GM21515 (cell line): ENCODE measurements at regions not wholly inside any gene's neighbourhood (a gene's known extent, or its start where the extent isn't known, plus 50 kb on each side); places are given as distances from the start of the nearest gene placed in this dataset.

ENCODE experiments used
- ATAC-seq: cut with Tn5 transposase; IDR thresholded peaks from one replicate; pipeline ENCODE4 v1.9.1; 2021; ENCODE audit not compliant: unreplicated experiment

GRCh38 chr13:22041741-22042140 is 370.9 kb downstream of the FGF9 start:
- ATAC-seq = no peak

DNA sequence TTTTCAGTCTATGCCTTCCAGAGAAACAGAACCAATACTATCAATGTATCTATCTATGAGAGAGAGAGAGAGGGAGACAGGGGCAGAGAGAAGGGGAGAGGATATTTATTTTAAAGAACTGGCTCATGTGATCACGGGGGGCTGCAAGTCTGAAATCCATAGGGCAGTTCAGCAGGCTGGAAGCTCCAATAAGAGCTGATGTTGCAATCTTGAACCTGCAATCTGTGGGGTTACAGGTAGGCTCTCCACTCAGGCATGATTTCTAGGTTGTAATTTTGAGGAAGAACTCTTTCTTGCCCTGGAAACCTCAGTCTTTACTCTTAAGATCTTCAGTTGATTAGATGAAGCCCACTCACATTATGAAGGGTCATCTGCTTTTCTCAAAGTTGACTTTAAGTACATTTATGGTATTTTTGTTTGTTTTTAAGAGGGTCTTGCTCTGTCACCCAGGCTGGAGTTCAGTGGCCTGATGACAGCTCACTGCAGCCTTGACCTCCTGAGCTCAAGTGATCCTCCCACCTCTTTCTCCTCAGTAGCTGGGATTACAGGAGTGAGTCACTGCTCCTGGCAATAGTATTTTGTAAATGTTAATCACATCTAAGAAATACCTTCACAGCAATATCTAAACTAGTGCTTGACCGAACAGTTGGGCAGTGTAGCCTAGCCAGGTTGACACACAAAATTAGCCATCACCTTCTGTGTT is 376.4 kb downstream of the FGF9 start:
- no peak for ATAC-seq

GRCh38 chr13:22047785-22048104 is 376.9 kb downstream of the FGF9 start:
- no peak for ATAC-seq

DNA sequence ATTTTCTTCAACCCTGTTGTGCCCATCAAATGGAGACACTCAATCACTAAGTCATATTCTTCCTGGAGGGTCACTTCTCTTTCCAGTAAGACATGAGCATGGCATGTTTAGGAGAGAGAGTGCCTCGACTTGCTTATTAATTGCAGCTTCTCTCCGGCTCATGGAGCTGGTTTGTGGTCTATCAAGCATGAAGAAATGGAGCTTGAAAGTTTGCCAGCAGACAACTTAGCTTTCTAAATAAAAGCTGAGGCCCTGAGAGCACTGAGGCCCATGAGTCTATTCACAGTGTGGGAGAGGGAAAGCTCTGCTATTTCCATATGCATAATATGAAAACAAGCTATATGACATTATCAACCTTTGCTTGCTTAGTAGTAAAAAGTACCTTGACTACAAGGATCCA is 378.5 kb downstream of the FGF9 start:
- no peak for ATAC-seq

DNA sequence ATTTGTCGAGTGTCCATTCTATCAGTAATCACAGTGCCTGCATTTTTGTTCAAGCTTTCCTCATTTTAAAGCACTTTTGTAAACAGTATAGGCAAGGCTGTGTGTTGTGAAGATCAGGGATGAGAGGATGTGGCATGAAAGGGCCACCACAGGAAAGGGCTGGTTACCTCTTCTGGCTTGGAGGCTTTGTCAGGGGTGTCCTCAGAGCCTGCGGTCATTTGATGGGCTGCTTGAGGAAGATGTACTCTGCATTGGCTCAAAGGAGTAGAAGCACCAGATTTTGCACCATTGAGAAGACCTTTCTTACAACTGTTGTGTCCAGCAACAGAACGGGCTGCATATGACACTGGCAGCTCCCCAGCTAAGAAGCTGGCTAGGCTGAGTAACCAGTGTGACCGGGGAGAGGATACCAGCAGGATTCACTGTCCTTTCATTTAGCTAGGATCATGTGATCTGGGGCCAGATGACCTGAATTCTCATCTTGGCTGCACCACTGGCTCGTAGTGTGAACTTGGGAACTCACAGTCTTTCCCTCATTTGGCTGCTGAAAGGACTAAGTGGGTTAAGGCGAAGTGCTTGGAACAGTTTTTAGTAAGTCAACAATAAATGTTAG is 380.2 kb downstream of the FGF9 start:
- ATAC-seq = no peak

- no peak for ATAC-seq
Measured at GRCh38 chr13:22053053-22053452, 382.2 kb downstream of the FGF9 start.

DNA sequence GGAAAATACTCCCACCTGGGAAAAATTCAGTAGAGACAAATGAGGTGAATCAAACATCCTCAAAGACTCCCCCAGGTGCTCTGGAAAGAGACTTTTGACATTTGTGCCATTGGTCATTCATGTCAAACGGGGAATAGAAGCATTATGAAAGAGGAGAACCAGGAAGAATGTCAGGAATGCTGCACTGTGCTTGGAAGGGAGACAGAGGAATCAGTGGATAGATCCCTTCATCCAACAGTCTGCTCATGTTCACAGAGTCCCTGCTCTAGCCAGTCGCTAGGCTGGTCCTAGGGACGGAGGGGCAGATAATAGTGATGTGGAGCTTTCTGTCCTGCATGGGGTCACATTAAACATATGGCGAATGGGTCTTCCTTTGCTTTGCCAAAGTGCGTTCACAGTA is 384.4 kb downstream of the FGF9 start:
- no peak for ATAC-seq

DNA sequence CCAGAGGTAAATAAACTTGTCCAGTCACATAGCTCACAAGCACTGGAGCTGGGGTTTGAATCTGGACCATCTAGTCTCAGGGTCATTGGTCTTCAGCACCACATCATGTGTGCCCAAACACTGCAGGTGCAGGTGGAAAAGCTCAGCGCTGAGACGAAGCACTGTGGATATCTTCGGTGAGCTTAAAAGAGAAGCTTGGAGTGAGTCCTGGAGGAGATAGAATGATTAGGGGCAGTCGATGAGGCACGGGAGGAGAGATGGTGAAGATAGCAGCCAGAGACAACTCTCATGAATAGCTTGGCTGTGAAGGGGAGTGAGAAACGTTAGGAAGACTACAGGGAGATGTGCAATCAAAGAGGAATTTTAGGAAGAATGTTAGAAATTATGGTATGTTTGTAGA is 389.3 kb downstream of the FGF9 start:
- ATAC-seq = no peak

DNA sequence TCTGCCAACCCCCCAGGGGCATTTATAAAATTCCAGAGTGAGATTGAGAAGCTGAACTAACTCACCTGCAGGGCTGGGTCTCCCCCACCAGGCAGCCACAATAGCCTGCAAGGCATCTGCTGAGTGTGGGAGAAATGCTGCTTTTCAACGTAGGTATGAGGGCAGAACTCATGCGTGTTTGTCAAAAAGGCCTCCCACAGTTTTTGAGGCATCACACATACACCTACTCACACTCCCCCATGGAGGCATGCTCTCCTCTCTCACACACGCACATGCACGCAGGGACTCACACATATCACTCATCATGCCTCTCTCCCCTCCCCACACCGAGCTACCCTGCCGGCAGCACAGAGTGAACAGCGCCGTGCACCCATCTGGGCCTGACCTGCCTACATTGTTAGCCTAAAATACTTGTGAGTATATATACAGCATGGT is 390.5 kb downstream of the FGF9 start:
- peak; percentile 62 for ATAC-seq

DNA sequence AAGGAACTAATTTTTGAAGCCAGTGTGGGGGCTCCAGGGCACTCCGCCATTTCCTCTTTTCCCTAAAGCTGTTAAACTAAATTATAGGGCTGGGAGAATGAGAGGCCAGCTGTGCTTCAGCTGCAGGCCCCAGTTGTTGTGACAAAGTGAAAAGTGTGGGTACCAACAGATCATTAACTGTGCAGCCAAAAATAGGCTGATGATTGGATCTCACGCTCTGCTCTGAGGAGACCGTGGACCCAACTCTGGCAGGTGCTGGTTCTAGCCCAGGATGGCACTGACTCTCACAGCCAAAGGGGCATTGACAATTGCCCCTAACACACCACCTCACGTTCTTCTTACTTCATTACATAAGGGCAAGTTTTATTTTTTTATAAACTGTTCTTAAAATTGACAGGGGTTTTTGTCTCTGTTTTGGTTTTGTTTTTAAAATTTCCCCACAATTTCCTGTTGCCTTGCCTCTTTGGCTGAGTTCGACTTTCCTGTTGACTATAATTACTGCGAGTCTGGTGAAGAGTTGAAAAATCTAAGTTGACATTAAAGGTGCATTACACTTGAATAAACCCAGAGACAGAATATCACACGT is 391.0 kb downstream of the FGF9 start:
- peak; percentile 73 for ATAC-seq

- no peak for ATAC-seq
Measured at GRCh38 chr13:22062478-22063205, 391.8 kb downstream of the FGF9 start.

DNA sequence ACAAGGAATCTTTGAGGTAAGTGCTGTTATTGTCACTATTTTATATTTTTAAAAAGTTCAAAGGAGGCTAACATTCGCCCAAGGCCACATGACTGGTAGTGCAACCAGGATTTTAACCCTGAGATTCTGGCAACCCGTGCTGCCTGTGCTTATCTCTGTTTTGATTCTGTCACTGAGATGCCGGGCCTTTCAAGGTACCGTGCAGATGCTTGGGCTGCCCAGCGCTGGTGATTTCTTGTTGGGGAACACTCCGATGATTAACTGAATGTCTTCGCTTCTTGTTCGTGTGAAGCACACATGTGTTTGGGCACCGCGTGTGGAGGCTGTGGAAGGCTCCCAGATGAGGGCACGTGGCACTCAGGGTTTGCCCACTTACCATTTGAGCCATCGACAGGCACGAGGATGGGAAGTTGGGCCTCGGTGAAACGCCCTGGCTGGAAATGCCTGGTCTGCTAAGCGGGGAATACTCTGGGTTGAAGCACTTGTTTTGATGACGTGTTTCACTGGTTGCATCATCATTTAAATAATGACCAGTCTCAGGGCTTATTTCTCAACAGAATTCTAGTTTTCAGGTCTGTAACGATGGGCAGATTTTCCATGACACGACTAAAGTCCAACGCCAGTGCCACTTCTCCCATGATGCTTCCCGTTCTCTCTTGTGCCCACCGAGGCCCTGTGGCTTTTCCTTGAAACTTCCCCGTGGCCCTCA is 392.7 kb downstream of the FGF9 start:
- no peak for ATAC-seq

DNA sequence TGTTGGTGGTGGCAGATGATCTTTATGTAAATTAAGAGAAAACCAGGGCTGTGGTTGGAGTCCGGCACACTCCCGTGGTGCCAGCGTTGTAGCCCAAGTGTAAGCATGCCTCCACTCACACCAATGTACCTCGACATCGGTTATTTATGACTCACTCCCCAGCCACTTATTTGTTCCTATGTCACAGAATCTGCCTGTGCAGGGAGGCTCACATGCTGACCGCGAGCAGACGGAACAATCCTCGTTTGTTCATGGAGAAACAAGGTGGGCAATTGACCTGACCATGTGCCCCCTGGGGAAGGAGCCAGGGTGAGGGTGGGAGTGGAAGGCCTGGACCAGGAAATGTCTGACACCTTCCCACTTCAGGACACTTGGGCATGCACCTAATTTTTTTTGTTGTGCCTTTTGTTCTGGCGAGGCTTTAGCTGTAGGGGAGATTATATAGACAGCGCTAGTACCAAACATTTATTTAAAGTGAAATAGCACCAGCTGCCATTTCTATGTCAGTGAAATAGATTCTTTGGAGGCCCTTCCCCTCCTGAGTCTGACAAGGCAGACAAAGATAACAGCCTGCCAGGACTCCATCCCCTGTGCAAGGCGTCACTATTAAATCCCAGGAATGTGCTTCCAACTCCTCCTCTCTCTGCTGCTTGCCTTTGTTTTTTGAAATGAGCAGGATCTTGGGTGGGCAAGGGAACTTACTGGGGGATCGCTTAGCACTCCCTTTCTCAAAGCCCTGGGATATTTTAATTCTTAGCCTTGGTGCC is 394.2 kb downstream of the FGF9 start:
- ATAC-seq = no peak

- ATAC-seq = no peak
Measured at GRCh38 chr13:22073718-22074117, 402.8 kb downstream of the FGF9 start.

DNA sequence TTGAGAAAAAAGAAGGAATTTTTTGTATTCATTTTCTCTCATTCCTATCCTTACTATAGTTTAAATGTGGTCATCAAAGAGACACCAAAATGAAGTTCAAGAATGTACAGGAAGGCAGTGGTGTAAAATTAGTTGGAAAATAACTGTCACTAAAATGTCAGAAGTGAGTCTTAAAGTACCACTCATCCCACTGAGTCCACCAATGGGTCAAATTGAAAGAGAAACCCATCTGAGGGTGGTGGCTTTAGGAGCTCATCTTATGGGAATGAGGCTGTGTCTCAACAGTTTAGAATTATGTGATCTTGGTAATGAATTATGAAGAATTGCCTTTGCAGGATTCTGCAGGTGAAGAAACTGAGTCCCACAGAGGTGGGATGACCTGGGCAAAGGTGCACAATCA is 403.5 kb downstream of the FGF9 start:
- no peak for ATAC-seq

DNA sequence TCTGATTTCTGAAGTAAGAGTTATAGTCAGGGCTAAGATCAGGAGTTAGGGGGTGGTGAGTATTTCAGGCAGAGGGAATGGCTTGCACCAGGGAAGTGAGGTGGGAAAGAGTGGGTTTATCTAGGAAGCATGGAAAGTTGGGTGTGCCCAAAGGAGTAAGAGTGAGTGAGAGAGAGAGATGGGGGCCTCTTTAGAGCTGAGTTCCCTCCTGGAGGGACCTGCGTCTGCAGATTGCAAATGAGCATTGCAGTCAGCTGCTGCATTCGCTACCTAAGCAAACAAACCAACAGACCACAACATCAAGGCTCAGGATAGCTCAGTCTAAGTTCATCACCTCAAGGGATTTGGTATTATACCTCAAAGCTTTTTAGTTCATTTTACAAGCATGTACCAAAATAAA is 405.8 kb downstream of the FGF9 start:
- no peak for ATAC-seq

- ATAC-seq = no peak
Measured at GRCh38 chr13:22077205-22077683, 406.4 kb downstream of the FGF9 start.

GRCh38 chr13:22077764-22078163 is 406.9 kb downstream of the FGF9 start:
- ATAC-seq = no peak

- ATAC-seq = no peak
Measured at GRCh38 chr13:22079961-22080360, 409.1 kb downstream of the FGF9 start.

DNA sequence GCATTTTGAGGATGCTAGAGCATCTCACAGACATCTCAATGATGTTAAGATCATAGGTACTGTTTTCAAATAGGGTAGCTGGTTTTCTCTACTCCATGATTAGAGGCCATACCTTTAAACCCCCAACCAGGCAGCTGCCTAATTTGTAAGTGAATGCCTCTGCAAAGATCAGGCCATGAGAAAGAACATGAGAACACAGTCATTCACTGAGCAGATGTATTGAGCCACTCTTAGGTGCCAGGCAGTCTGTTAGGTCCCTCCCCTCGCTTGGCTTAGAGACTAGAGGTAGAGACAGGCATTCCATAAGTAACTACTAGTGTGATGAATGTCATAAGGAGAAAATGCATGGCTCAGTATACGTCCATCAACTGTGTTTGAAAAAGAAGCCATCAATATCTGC is 410.0 kb downstream of the FGF9 start:
- no peak for ATAC-seq

DNA sequence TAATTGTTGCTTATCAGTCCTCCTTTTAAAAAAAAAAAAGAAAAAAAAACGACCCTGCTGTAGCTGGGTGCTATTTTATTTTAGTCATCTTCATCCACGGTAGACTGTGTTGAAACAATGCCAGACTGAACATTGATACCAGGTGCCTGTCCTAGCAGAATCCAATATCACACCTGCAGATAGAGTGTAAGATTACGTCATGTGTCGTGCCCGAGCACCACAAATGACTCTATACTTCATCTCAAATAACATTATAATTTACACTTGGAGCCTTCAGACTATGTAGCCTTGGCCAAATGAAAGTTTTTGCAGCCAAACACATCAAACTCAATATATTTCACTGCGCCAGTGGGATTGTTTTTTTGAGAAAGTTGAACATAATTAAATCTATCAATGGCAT is 410.6 kb downstream of the FGF9 start:
- ATAC-seq = no peak
